ENCODE measurements at regions not wholly inside any gene's neighbourhood (a gene's known extent, or its start where the extent isn't known, plus 50 kb on each side); places are given as distances from the start of the nearest gene placed in this dataset.

DNA sequence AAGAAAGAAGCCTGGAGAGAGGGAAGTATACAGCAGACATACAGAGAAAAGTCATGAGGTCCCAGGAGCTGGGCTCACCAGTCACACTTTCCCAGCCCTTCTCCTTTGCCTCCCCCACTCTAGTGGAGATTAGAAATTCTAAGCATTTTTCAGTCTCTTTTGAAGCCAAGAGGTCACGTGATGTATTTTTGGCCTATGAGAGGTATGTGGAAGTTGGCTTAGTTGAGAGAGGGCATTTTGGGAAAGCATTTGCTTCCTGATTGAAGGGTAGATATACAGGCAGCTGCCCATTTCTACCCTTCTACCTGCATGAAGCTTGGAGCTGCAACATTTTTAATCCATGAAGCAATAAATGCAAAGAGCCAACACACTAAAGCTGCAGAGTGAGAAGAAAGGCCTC is 106.0 kb upstream of the TNFAIP3 start:
- TF ChIP-seq POLR2A (IDR thresholded peaks at IDR 0.05) = no peak
- TF ChIP-seq, protein P1, sequence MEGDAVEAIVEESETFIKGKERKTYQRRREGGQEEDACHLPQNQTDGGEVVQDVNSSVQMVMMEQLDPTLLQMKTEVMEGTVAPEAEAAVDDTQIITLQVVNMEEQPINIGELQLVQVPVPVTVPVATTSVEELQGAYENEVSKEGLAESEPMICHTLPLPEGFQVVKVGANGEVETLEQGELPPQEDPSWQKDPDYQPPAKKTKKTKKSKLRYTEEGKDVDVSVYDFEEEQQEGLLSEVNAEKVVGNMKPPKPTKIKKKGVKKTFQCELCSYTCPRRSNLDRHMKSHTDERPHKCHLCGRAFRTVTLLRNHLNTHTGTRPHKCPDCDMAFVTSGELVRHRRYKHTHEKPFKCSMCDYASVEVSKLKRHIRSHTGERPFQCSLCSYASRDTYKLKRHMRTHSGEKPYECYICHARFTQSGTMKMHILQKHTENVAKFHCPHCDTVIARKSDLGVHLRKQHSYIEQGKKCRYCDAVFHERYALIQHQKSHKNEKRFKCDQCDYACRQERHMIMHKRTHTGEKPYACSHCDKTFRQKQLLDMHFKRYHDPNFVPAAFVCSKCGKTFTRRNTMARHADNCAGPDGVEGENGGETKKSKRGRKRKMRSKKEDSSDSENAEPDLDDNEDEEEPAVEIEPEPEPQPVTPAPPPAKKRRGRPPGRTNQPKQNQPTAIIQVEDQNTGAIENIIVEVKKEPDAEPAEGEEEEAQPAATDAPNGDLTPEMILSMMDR (IDR thresholded peaks at IDR 0.05) = no peak
